Panc1 (cell line): ENCODE measurements at regions not wholly inside any gene's neighbourhood (a gene's known extent, or its start where the extent isn't known, plus 50 kb on each side); places are given as distances from the start of the nearest gene placed in this dataset.
"Not testable (repeated sequence)": the region's sequence is repeated elsewhere in the genome, so short reads cannot be mapped to it uniquely, and the experiment has no call there.

ENCODE experiments used
- ATAC-seq: fragments of 200-7000 bp; cut with Tn5 transposase; 2 replicates; pipeline ENCODE4 v1.9.1; 2020; ENCODE audit warnings: mild to moderate bottlenecking, moderate library complexity
- BruUV-seq: library from RNA; stranded (reverse); fragments of 400-500 nt; replicated peaks from 2 replicates; lab custom pipeline; 2021; lab: Mats Ljungman, UMichigan
- CTCF ChIA-PET: fragments of 300-600 bp; sonication (Branson Sonifier 250); formaldehyde crosslinking; loops from one replicate; lab custom pipeline; 2022; ENCODE audit warnings: antibody characterized with exemption; lab: Charles Lee
- POLR2A ChIA-PET: fragments of 300-600 bp; sonication (Branson Sonifier 250); formaldehyde crosslinking; loops from one replicate; lab custom pipeline; 2022; ENCODE audit warnings: antibody characterized with exemption; lab: Charles Lee
- DNase-seq: peaks from one replicate; pipeline ENCODE4 v3.0.0-alpha.2; 2010; ENCODE audit warnings: low read depth, low spot score
- H3K27ac ChIP-seq: 2 replicates; pipeline ENCODE4 v1.5.1; 2011; ENCODE audit warnings: mild to moderate bottlenecking, low read length, inconsistent platforms
- H3K27me3 ChIP-seq: fragments of 200-500 bp; sonication (Bioruptor generic); 2 replicates; pipeline ENCODE4 v1.6.0; 2014; ENCODE audit warnings: low read length, inconsistent platforms; ENCODE audit not compliant: control insufficient read depth, insufficient read depth
- H3K36me3 ChIP-seq: fragments of 200-500 bp; sonication (Bioruptor generic); 2 replicates; pipeline ENCODE4 v1.5.1; 2014; ENCODE audit warnings: inconsistent platforms, mild to moderate bottlenecking, low read length, moderate library complexity; ENCODE audit not compliant: control insufficient read depth, insufficient read depth
- H3K4me1 ChIP-seq: 2 replicates; pipeline ENCODE4 v1.5.1; 2011; ENCODE audit warnings: inconsistent platforms, mild to moderate bottlenecking, low read length, moderate library complexity; ENCODE audit not compliant: control insufficient read depth, insufficient read depth
- H3K4me3 ChIP-seq, 2 experiments: 2 replicates each; pipeline ENCODE4 v1.5.1; 2011 to 2012; ENCODE audit warnings: low read depth in 2 of 2, low read length in 2 of 2, mild to moderate bottlenecking in 2 of 2, inconsistent platforms in 1 of 2, moderate library complexity in 1 of 2
- H3K9me3 ChIP-seq: fragments of 200-500 bp; sonication (Bioruptor generic); 2 replicates; pipeline ENCODE4 v1.5.1; 2014; ENCODE audit warnings: low read depth, mild to moderate bottlenecking, inconsistent platforms, low read length, moderate library complexity; ENCODE audit not compliant: control insufficient read depth, insufficient read depth
- POLR2AphosphoS5 ChIP-seq: IDR thresholded peaks from 2 replicates; pipeline ENCODE4 v1.6.1; 2012; ENCODE audit warnings: mild to moderate bottlenecking, low read depth, low read length, moderate library complexity
- REST ChIP-seq, 2 experiments: IDR thresholded peaks; 2 replicates each; pipeline ENCODE4 v1.6.1; 2011 to 2012; ENCODE audit warnings: low read depth in 2 of 2, control low read depth in 1 of 2, low read length in 1 of 2, mild to moderate bottlenecking in 1 of 2, moderate library complexity in 1 of 2; ENCODE audit not compliant: insufficient read depth in 1 of 2
- SIN3A ChIP-seq: IDR thresholded peaks from 2 replicates; pipeline ENCODE4 v1.6.1; 2012; ENCODE audit warnings: low read depth, mild to moderate bottlenecking, low read length, moderate library complexity, borderline replicate concordance; ENCODE audit not compliant: insufficient read depth
- TCF7L2 ChIP-seq: IDR thresholded peaks from 2 replicates; pipeline ENCODE4 v1.6.1; 2011; ENCODE audit warnings: mild to moderate bottlenecking, low read depth, low read length, inconsistent platforms
- in situ Hi-C: cut with HindIII; loops from 2 replicates; pipeline ENCODE4 v1.10.0; 2016; ENCODE audit warnings: low sequenced_read_pairs, low pct_unique_long_range_greater_than_20kb
- intact Hi-C: fragments of 100-400 bp; cut with micrococcal nuclease; formaldehyde crosslinking; loops from one replicate; pipeline ENCODE4 v1.10.0; 2022; ENCODE audit not compliant: unreplicated experiment
- TF ChIP-seq, protein P1 (sequence below): fragments of 450-650 bp; IDR thresholded peaks from 2 replicates; pipeline ENCODE4 v1.5.1; 2017; ENCODE audit warnings: mild to moderate bottlenecking

- Histone ChIP-seq H3K27me3 (peaks cover 4% of the 10 kb centered on the region; the same call in 1 of the 2 replicates), H3K4me1 (no peaks in the 10 kb centered on the region), H3K4me3 (no peak overlapping the region), H3K9me3 (no peaks in the 10 kb centered on the region), H3K36me3 (no peaks in the 10 kb centered on the region), H3K27ac (no peak overlapping the region)
- TF ChIP-seq REST (IDR thresholded peaks at IDR 0.05; ENCODE audit: insufficient read depth in 1 of 2, low read depth in 2 of 2, low read length in 1 of 2) (no peak), TCF7L2 (no peak), SIN3A (no peak), POLR2AphosphoS5 (no peak)
- TF ChIP-seq, protein P1, sequence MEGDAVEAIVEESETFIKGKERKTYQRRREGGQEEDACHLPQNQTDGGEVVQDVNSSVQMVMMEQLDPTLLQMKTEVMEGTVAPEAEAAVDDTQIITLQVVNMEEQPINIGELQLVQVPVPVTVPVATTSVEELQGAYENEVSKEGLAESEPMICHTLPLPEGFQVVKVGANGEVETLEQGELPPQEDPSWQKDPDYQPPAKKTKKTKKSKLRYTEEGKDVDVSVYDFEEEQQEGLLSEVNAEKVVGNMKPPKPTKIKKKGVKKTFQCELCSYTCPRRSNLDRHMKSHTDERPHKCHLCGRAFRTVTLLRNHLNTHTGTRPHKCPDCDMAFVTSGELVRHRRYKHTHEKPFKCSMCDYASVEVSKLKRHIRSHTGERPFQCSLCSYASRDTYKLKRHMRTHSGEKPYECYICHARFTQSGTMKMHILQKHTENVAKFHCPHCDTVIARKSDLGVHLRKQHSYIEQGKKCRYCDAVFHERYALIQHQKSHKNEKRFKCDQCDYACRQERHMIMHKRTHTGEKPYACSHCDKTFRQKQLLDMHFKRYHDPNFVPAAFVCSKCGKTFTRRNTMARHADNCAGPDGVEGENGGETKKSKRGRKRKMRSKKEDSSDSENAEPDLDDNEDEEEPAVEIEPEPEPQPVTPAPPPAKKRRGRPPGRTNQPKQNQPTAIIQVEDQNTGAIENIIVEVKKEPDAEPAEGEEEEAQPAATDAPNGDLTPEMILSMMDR, result no peak
- ChIA-PET POLR2A (no interaction called here), CTCF (no interaction called here)
- in situ Hi-C loops (no loop called here), intact Hi-C loops (no loop called here)
- no peak for ATAC-seq
- no TSS peak for BruUV-seq
- no peak for DNase-seq
Observed at GRCh38 chr17:77622647-77623046, 335.9 kb upstream of the TNRC6C start.

DNA sequence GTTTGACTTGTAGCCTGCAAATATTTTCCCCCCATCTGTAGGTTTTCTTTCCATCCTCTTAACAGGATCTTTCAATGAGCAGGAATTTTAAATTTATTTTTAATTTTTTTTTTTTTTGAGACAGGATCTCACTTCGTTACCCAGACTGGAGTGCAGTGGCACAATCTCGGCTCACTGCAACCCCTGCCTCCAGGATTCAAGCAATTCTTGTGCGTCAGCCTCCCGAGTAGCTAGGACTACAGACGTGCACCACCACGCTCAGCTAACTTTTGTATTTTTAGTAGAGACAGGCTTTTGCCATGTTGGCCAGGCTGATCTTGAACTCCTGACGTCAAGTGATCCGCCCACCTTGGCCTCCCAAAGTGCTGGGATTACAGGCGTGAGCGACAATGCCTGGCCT is 335.2 kb upstream of the TNRC6C start:
- intact Hi-C loops, H3K4me3 ChIP-seq, POLR2A ChIA-PET, DNase-seq, H3K27me3 ChIP-seq, H3K4me1 ChIP-seq, CTCF ChIA-PET, H3K36me3 ChIP-seq, BruUV-seq, in situ Hi-C loops, H3K9me3 ChIP-seq, ATAC-seq, H3K27ac ChIP-seq: not testable (repeated sequence)

- BruUV-seq, result no TSS peak
- ChIA-PET POLR2A (no interaction called here), CTCF (no interaction called here)
- Histone ChIP-seq H3K4me1 (no peaks in the 10 kb centered on the region), H3K4me3 (no peak overlapping the region), H3K27me3 (peaks cover 4% of the 10 kb centered on the region; the same call in 1 of the 2 replicates), H3K36me3 (no peaks in the 10 kb centered on the region), H3K9me3 (no peaks in the 10 kb centered on the region), H3K27ac (no peak overlapping the region)
- DNase-seq, result no peak
- no peak for ATAC-seq
- TF ChIP-seq POLR2AphosphoS5 (no peak), REST (IDR thresholded peaks at IDR 0.05; ENCODE audit: insufficient read depth in 1 of 2, low read depth in 2 of 2, low read length in 1 of 2) (no peak), TCF7L2 (no peak), SIN3A (no peak)
- TF ChIP-seq, protein P1, result no peak
- in situ Hi-C loops (no loop called here), intact Hi-C loops (no loop called here)
Observed at GRCh38 chr17:77628035-77628434, 330.5 kb upstream of the TNRC6C start.

DNA sequence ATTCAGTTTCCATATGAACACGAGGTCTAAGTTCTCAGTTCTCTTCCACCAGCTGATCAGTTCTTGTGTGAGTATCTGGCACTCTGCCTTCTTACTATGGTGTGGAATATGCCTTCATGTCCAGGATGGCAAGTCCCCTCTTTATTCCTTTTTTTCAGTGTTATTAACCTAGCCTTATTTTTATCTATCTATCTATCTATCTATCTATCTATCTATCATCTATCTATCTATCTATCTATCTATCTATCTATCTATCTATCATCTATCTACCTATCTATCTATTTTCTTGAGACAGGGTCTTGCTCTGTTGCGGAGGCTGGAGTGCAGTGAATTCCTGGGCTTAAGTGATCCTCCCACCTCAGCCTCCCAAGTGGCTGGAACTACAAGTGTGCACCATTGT is 329.2 kb upstream of the TNRC6C start:
- H3K36me3 ChIP-seq, BruUV-seq, H3K27me3 ChIP-seq, H3K9me3 ChIP-seq, H3K4me1 ChIP-seq, CTCF ChIA-PET, H3K4me3 ChIP-seq, DNase-seq, ATAC-seq, H3K27ac ChIP-seq, intact Hi-C loops, in situ Hi-C loops: not testable (repeated sequence)
- POLR2A ChIA-PET, result interaction anchor here (0.7 kb wide), 1 partner anchor 287 kb away, joined by 8 read pairs; no protein-coding TSS in a partner anchor
